GM23338 (cell line): ENCODE measurements at regions not wholly inside any gene's neighbourhood (a gene's known extent, or its start where the extent isn't known, plus 50 kb on each side); places are given as distances from the start of the nearest gene placed in this dataset.
"Not testable (repeated sequence)": the region's sequence is repeated elsewhere in the genome, so short reads cannot be mapped to it uniquely, and the experiment has no call there.

Experiments
- ATAC-seq: fragments of 200-7000 bp; cut with Tn5 transposase; 3 replicates; pipeline ENCODE4 v1.9.1; 2020
- DNase-seq: peaks from one replicate; pipeline ENCODE4 v3.0.0-alpha.2; 2015; ENCODE audit warnings: low spot score
- H2AFZ ChIP-seq: fragments of 200-600 bp; sonication (generic); 2 replicates; pipeline ENCODE4 v1.8.0; 2016; ENCODE audit warnings: antibody characterized with exemption, mild to moderate bottlenecking, moderate library complexity
- H3F3A ChIP-seq: fragments of 200-600 bp; sonication (generic); replicated peaks from 2 replicates; pipeline ENCODE4 v1.8.0; 2017; ENCODE audit warnings: antibody characterized with exemption, mixed run types, low read depth
- H3K27ac ChIP-seq: fragments of 200-600 bp; sonication (generic); 2 replicates; pipeline ENCODE4 v1.6.1; 2016; ENCODE audit warnings: low read depth
- H3K27me3 ChIP-seq: fragments of 200-600 bp; sonication (generic); 2 replicates; pipeline ENCODE4 v1.8.0; 2016; ENCODE audit warnings: mild to moderate bottlenecking, mixed run types, moderate library complexity; ENCODE audit not compliant: insufficient read depth
- H3K36me3 ChIP-seq: fragments of 200-600 bp; sonication (generic); 2 replicates; pipeline ENCODE4 v1.8.0; 2016; ENCODE audit warnings: mild to moderate bottlenecking; ENCODE audit not compliant: insufficient read depth
- H3K4me1 ChIP-seq: fragments of 200-600 bp; sonication (generic); 2 replicates; pipeline ENCODE4 v1.8.0; 2016; ENCODE audit warnings: mild to moderate bottlenecking, moderate library complexity; ENCODE audit not compliant: insufficient read depth
- H3K4me2 ChIP-seq: fragments of 200-600 bp; sonication (generic); 2 replicates; pipeline ENCODE4 v1.7.1; 2017; ENCODE audit warnings: mixed run types
- H3K4me3 ChIP-seq: fragments of 200-600 bp; sonication (generic); 2 replicates; pipeline ENCODE4 v1.6.1; 2016; ENCODE audit warnings: mixed run types
- H3K79me2 ChIP-seq: fragments of 200-600 bp; sonication (generic); replicated peaks from 2 replicates; pipeline ENCODE4 v1.8.0; 2017; ENCODE audit warnings: mild to moderate bottlenecking; ENCODE audit not compliant: insufficient read depth
- H3K9me2 ChIP-seq: fragments of 200-600 bp; sonication (generic); 2 replicates; pipeline ENCODE4 v1.8.0; 2017; ENCODE audit not compliant: insufficient read depth
- H4K20me1 ChIP-seq: fragments of 200-600 bp; sonication (generic); replicated peaks from 2 replicates; pipeline ENCODE4 v1.8.0; 2017; ENCODE audit warnings: mild to moderate bottlenecking; ENCODE audit not compliant: insufficient read depth
- H3K27ac Mint-ChIP-seq: 2 replicates; pipeline ENCODE4 v1.8.0; 2020; ENCODE audit warnings: inconsistent platforms, mild to moderate bottlenecking, moderate library complexity, mixed read lengths
- H3K27me3 Mint-ChIP-seq: 3 replicates; pipeline ENCODE4 v1.8.0; 2022; ENCODE audit warnings: low read depth, mild to moderate bottlenecking, moderate library complexity, mixed read lengths, inconsistent platforms; ENCODE audit not compliant: insufficient read depth, poor library complexity
- H3K36me3 Mint-ChIP-seq: 3 replicates; pipeline ENCODE4 v1.8.0; 2021; ENCODE audit warnings: low read depth, mild to moderate bottlenecking, inconsistent platforms, moderate library complexity, mixed read lengths
- H3K4me1 Mint-ChIP-seq: 3 replicates; pipeline ENCODE4 v1.8.0; 2020; ENCODE audit warnings: mild to moderate bottlenecking, inconsistent platforms, mixed read lengths
- H3K4me3 Mint-ChIP-seq: 3 replicates; pipeline ENCODE4 v1.8.0; 2021; ENCODE audit warnings: moderate library complexity, mild to moderate bottlenecking, inconsistent platforms, mixed read lengths
- H3K9me3 Mint-ChIP-seq: 3 replicates; pipeline ENCODE4 v1.8.0; 2020; ENCODE audit warnings: moderate library complexity, mild to moderate bottlenecking, inconsistent platforms, mixed read lengths
- EZH2phosphoT487 ChIP-seq: fragments of 200-600 bp; sonication (generic); IDR thresholded peaks from one replicate; pipeline ENCODE4 v1.8.1; 2018; ENCODE audit warnings: antibody characterized with exemption; ENCODE audit not compliant: unreplicated experiment
- NANOG ChIP-seq: IDR thresholded peaks from 2 replicates; pipeline ENCODE4 v1.6.1; 2016; ENCODE audit warnings: antibody characterized with exemption, borderline replicate concordance
- POLR2AphosphoS5 ChIP-seq: IDR thresholded peaks from 2 replicates; pipeline ENCODE4 v1.6.1; 2016; ENCODE audit warnings: antibody characterized with exemption, low read depth
- TF ChIP-seq, protein P1 (sequence below): fragments of 250-450 bp; sonication (Bioruptor Pico); IDR thresholded peaks from 2 replicates; pipeline ENCODE4 v1.5.0; 2020; ENCODE audit warnings: mild to moderate bottlenecking, moderate library complexity

DNA sequence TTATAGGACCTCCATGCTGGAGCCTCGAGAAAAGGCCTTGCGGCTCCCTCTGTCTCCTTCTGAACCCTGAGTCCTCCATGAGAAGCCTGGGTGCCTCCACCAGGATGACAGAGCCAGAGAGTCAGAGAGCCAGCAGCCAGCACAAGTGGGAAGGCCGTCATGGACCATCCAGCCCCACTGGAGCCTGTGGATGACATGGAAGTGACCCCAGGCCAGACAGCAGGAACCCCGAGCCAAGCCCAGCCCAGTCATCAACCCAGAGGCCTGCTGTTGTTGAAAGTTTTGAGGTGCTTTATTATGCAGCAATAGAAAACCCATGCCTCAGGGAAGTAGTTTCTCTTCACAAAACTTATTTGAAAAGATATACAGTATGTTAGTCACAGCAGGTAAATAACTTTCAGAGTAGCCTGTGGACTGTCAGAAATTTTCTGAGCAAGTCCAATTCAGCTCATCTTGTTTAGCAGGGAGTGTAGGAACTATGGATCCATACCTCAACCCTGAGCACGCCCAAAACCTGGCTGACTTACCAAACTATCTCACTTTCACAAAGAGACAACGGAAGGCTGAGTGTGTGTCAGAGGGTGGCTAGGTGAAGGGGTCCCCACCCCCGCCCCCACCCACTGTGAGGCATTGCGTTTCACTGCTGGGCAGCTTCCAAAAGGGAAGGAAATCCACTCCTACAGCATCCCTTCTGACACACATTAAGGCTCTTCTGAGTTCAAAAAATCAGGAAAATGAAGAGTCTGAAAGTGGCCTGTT, 79.9 kb upstream of the NDUFV2 start:
- Histone ChIP-seq H3K9me2 (0 out of 2 replicates have a peak, but pooled peaks cover 8% of the 10 kb centered on the region), H3K4me2 (peak overlapping the region; percentile 56)

DNA sequence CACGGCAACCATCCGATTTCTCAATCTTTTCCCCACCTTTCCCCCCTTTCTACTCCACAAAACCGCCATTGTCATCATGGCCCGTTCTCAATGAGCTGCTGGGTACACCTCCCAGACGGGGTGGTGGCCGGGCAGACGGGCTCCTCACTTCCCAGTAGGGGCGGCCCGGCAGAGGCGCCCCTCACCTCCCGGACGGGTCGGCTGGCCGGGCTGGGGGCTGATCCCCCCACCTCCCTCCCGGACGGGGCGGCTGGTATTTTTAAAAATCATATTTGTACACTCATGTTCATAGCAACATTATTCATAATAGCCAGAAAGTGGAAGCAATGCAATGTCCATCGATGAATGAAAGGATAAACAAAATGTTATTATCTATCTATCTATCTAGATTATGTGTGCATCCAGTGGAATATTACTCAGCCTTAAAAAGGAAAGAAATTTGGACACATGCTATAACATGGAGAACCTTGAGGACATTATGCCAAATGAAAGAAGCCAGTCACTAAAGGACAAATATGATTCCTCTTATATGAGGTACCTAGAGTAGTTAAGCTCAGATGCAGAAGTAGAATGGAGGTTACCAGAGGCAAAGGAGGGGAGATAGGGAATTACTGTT, 78.4 kb upstream of the NDUFV2 start:
- H3K4me2 ChIP-seq, H2AFZ ChIP-seq, H3K4me1 Mint-ChIP-seq, H3K36me3 ChIP-seq, H3K36me3 Mint-ChIP-seq, H3K9me3 Mint-ChIP-seq, H3K27ac ChIP-seq, H3K27ac Mint-ChIP-seq, H3K9me2 ChIP-seq, H3K27me3 Mint-ChIP-seq, H3K4me3 Mint-ChIP-seq, DNase-seq, H3K4me1 ChIP-seq, H3K27me3 ChIP-seq, H4K20me1 ChIP-seq, ATAC-seq, H3K4me3 ChIP-seq, H3F3A ChIP-seq, H3K79me2 ChIP-seq: not testable (repeated sequence)

More for the DNA sequence above, 79.9 kb upstream of the NDUFV2 start:
- H2AFZ ChIP-seq: peak overlapping the region; percentile 53; the same call in 1 of the 2 replicates
- H3K4me1 Mint-ChIP-seq: peaks cover 12% of the 10 kb centered on the region; the same call in 2 of the 3 replicates
- no peak for TF ChIP-seq NANOG
- H3K36me3 ChIP-seq: no peaks in the 10 kb centered on the region
- H4K20me1 ChIP-seq: no peaks in the 10 kb centered on the region
- no peak overlapping the region; the same call in 2 of the 3 replicates for H3K4me3 Mint-ChIP-seq
- no peaks in the 10 kb centered on the region; the same call in 1 of the 2 replicates for H3F3A ChIP-seq
- H3K79me2 ChIP-seq: no peaks in the 10 kb centered on the region
- H3K27ac Mint-ChIP-seq: no peak overlapping the region
- peak; percentile 78 for ATAC-seq
- H3K4me3 ChIP-seq: no peak overlapping the region
- no peak overlapping the region for H3K27ac ChIP-seq
- no peak for DNase-seq
- no peaks in the 10 kb centered on the region for H3K27me3 ChIP-seq
- H3K36me3 Mint-ChIP-seq: peaks cover 2% of the 10 kb centered on the region; the same call in 1 of the 3 replicates
- H3K4me1 ChIP-seq: peaks cover 11% of the 10 kb centered on the region
- peaks cover 5% of the 10 kb centered on the region for H3K27me3 Mint-ChIP-seq
- H3K9me3 Mint-ChIP-seq: peaks cover 4% of the 10 kb centered on the region; the same call in 2 of the 3 replicates

DNA sequence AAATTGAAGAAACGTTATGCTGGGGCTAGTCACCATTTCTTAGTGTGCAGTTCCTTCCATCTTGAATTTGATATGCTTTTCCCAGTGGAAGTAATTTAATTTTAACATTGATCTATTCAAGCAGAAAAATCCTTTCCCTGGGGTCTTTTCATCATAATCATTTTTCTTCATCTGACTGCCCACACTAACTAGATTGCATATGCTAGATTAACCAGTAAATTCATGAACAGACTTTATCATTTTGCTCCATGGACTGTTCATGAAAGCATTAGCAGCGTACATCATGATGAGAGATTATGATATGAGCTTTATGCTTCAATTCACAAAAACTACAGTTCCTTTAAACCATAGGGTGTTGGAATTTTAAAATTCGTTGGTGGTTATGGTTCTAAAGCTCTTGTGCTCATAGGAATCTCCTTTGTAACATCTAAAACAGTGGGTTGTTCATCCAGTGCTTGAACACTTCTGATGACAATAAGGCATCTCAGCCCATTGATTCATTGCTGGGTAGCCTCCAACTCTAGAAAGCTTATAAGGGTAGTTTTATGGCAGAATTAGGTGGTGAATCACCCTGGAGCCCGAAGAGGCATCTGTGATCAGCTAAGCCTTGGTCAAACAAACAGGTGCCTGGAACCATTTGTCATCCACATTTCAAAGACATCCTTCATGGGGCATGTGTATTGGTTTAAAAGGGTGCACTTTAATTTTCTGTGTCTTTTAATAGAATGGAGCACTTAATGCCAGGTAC, 77.2 kb upstream of the NDUFV2 start:
- Mint-ChIP-seq H3K4me3 (no peak overlapping the region), H3K27me3 (peaks cover 4% of the 10 kb centered on the region), H3K27ac (no peak overlapping the region), H3K36me3 (no peaks in the 10 kb centered on the region), H3K4me1 (peaks cover 8% of the 10 kb centered on the region; the same call in 2 of the 3 replicates), H3K9me3 (no peaks in the 10 kb centered on the region)
- Histone ChIP-seq H3K27me3 (no peaks in the 10 kb centered on the region), H3K27ac (no peak overlapping the region), H3K36me3 (no peaks in the 10 kb centered on the region), H3K9me2 (0 out of 2 replicates have a peak, but pooled peaks cover 3% of the 10 kb centered on the region), H3K4me2 (no peak overlapping the region), H3K4me1 (peaks cover 7% of the 10 kb centered on the region; the same call in 1 of the 2 replicates), H2AFZ (no peak overlapping the region), H3F3A (no peaks in the 10 kb centered on the region), H4K20me1 (no peaks in the 10 kb centered on the region), H3K4me3 (no peak overlapping the region), H3K79me2 (no peaks in the 10 kb centered on the region)
- TF ChIP-seq POLR2AphosphoS5 (no peak), EZH2phosphoT487 (no peak)
- TF ChIP-seq, protein P1, sequence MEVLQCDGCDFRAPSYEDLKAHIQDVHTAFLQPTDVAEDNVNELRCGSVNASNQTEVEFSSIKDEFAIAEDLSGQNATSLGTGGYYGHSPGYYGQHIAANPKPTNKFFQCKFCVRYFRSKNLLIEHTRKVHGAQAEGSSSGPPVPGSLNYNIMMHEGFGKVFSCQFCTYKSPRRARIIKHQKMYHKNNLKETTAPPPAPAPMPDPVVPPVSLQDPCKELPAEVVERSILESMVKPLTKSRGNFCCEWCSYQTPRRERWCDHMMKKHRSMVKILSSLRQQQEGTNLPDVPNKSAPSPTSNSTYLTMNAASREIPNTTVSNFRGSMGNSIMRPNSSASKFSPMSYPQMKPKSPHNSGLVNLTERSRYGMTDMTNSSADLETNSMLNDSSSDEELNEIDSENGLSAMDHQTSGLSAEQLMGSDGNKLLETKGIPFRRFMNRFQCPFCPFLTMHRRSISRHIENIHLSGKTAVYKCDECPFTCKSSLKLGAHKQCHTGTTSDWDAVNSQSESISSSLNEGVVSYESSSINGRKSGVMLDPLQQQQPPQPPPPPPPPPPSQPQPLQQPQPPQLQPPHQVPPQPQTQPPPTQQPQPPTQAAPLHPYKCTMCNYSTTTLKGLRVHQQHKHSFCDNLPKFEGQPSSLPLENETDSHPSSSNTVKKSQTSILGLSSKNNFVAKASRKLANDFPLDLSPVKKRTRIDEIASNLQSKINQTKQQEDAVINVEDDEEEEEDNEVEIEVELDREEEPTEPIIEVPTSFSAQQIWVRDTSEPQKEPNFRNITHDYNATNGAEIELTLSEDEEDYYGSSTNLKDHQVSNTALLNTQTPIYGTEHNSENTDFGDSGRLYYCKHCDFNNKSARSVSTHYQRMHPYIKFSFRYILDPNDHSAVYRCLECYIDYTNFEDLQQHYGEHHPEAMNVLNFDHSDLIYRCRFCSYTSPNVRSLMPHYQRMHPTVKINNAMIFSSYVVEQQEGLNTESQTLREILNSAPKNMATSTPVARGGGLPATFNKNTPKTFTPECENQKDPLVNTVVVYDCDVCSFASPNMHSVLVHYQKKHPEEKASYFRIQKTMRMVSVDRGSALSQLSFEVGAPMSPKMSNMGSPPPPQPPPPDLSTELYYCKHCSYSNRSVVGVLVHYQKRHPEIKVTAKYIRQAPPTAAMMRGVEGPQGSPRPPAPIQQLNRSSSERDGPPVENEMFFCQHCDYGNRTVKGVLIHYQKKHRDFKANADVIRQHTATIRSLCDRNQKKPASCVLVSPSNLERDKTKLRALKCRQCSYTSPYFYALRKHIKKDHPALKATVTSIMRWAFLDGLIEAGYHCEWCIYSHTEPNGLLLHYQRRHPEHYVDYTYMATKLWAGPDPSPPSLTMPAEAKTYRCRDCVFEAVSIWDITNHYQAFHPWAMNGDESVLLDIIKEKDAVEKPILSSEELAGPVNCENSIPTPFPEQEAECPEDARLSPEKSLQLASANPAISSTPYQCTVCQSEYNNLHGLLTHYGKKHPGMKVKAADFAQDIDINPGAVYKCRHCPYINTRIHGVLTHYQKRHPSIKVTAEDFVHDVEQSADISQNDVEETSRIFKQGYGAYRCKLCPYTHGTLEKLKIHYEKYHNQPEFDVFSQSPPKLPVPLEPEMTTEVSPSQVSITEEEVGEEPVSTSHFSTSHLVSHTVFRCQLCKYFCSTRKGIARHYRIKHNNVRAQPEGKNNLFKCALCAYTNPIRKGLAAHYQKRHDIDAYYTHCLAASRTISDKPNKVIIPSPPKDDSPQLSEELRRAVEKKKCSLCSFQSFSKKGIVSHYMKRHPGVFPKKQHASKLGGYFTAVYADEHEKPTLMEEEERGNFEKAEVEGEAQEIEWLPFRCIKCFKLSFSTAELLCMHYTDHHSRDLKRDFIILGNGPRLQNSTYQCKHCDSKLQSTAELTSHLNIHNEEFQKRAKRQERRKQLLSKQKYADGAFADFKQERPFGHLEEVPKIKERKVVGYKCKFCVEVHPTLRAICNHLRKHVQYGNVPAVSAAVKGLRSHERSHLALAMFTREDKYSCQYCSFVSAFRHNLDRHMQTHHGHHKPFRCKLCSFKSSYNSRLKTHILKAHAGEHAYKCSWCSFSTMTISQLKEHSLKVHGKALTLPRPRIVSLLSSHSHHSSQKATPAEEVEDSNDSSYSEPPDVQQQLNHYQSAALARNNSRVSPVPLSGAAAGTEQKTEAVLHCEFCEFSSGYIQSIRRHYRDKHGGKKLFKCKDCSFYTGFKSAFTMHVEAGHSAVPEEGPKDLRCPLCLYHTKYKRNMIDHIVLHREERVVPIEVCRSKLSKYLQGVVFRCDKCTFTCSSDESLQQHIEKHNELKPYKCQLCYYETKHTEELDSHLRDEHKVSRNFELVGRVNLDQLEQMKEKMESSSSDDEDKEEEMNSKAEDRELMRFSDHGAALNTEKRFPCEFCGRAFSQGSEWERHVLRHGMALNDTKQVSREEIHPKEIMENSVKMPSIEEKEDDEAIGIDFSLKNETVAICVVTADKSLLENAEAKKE (CRISPR knock-in tag): no peak
- DNase-seq: no peak
- ATAC-seq: no peak
